Erythroblast (primary cell): ENCODE measurements at regions not wholly inside any gene's neighbourhood (a gene's known extent, or its start where the extent isn't known, plus 50 kb on each side); places are given as distances from the start of the nearest gene placed in this dataset.

ENCODE experiments used
- GATA1 ChIP-seq: IDR thresholded peaks from 2 replicates; pipeline ENCODE4 v1.6.1; 2011; ENCODE audit warnings: low read depth, mild to moderate bottlenecking, control low read depth, low read length, moderate library complexity
- POLR2A ChIP-seq: IDR thresholded peaks from 2 replicates; pipeline ENCODE4 v1.6.1; 2011; ENCODE audit warnings: mild to moderate bottlenecking, low read length

GRCh38 chr14:22265319-22266141, 323.5 kb downstream of the DAD1 start:
- TF ChIP-seq POLR2A (no peak), GATA1 (no peak)
